AG09319 (cell line): ENCODE measurements at regions not wholly inside any gene's neighbourhood (a gene's known extent, or its start where the extent isn't known, plus 50 kb on each side); places are given as distances from the start of the nearest gene placed in this dataset.

Experiments
- DNase-seq: peaks from one replicate; pipeline ENCODE4 v3.0.0-alpha.2; 2010; ENCODE audit warnings: low read depth; ENCODE audit errors: extremely low read depth
- CTCF ChIP-seq: IDR thresholded peaks from 2 replicates; pipeline ENCODE4 v1.5.1; 2011; ENCODE audit warnings: low read depth, mild to moderate bottlenecking, inconsistent platforms, low read length, moderate library complexity

GRCh38 chr2:219918944-219919343 lies 291.5 kb downstream of the SLC4A3 start:
- no peak for TF ChIP-seq CTCF
- DNase-seq, result no peak

DNA sequence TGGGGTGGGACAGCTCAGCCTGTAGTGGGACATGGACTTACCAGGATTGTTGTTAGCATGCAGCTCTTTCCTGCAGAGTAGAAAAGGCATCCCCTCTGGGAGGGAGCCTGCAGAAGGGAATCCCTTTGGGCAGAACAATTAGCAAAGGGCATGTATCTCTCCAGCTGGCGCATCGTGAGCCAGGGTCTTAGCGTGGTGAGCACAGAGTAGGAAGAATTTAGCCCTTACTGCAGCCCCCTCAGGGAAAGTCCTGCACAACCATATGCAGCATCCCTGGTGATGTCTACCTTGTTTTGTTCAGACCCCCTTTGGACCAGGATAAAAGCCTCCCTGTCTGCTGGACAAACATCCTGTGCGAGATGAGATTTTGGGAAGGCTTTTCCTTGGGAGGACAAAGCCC lies 292.1 kb downstream of the SLC4A3 start:
- no peak for DNase-seq
- TF ChIP-seq CTCF, result no peak

GRCh38 chr2:219929835-219930234 lies 302.4 kb downstream of the SLC4A3 start:
- DNase-seq, result no peak
- no peak for TF ChIP-seq CTCF

DNA sequence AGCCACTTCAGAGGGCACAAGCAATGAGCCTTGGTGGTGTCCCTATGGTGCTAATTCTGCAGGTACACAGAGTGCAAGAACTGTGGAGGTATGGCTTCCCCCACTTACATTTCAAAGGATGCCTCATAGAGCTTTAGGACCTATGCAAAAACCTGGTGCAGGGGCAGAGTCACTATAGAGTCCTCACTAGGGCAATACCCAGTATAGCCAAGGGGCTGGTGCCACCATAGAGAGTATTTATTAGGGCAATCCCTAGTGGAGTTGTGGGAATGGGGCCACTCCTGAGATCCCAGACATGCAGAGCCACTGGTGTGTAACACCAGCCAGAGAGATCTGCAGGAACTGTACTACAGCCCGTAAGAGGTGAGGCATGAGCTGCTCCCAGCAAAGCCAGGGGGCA lies 312.2 kb downstream of the SLC4A3 start:
- no peak for TF ChIP-seq CTCF
- no peak for DNase-seq

GRCh38 chr2:219944866-219945265 lies 317.4 kb downstream of the SLC4A3 start:
- TF ChIP-seq CTCF, result no peak
- DNase-seq, result no peak

- DNase-seq, result no peak
- TF ChIP-seq CTCF, result no peak
Measured at GRCh38 chr2:219946021-219946420, 318.6 kb downstream of the SLC4A3 start.

GRCh38 chr2:219946529-219946928 lies 319.1 kb downstream of the SLC4A3 start:
- TF ChIP-seq CTCF, result no peak
- DNase-seq, result no peak

DNA sequence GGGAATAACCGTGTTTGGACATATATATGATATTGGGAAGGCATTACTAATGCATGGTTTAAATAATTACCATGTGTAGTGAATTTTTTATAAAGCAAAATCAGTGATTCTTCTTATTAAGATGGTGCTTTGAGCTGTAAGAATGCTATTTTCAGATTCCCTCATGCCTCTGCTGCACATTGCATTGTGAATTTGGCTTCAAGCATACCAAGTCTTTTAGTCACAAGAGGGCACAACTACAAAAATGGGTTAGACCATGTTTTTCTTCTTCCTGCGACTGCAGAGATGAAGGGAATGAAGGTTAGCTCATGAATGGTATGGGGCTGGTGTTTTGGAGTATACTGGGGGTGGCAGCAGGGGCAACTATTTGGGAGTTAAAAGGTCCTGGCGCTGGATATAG lies 320.1 kb downstream of the SLC4A3 start:
- DNase-seq, result no peak
- TF ChIP-seq CTCF, result no peak
